HEK293T (cell line): ENCODE measurements at regions not wholly inside any gene's neighbourhood (a gene's known extent, or its start where the extent isn't known, plus 50 kb on each side); places are given as distances from the start of the nearest gene placed in this dataset.

Experiments
- ARNT ChIP-seq: fragments of 450-650 bp; IDR thresholded peaks from 2 replicates; pipeline ENCODE4 v1.6.1; 2017; ENCODE audit warnings: mild to moderate bottlenecking
- BHLHE40 ChIP-seq: fragments of 450-650 bp; IDR thresholded peaks from 2 replicates; pipeline ENCODE4 v1.6.1; 2016; ENCODE audit warnings: mild to moderate bottlenecking, moderate library complexity, borderline replicate concordance
- CTBP1 ChIP-seq: fragments of 450-650 bp; IDR thresholded peaks from 2 replicates; pipeline ENCODE4 v1.6.1; 2016; ENCODE audit warnings: borderline replicate concordance
- ELF4 ChIP-seq: fragments of 450-650 bp; IDR thresholded peaks from 2 replicates; pipeline ENCODE4 v1.6.1; 2017; ENCODE audit warnings: antibody characterized with exemption
- FOXA1 ChIP-seq: fragments of 450-650 bp; IDR thresholded peaks from 2 replicates; pipeline ENCODE4 v1.6.1; 2016; ENCODE audit warnings: mild to moderate bottlenecking
- FOXM1 ChIP-seq: fragments of 450-650 bp; IDR thresholded peaks from 2 replicates; pipeline ENCODE4 v1.6.1; 2017; ENCODE audit warnings: mild to moderate bottlenecking, borderline replicate concordance
- HDGF ChIP-seq: fragments of 450-650 bp; IDR thresholded peaks from 2 replicates; pipeline ENCODE4 v1.6.1; 2017; ENCODE audit warnings: antibody characterized with exemption, borderline replicate concordance
- L3MBTL2 ChIP-seq: fragments of 450-650 bp; conservative IDR thresholded peaks from 2 replicates; pipeline ENCODE4 v1.6.1; 2016; ENCODE audit warnings: mild to moderate bottlenecking
- LEF1 ChIP-seq: fragments of 450-650 bp; IDR thresholded peaks from 2 replicates; pipeline ENCODE4 v1.6.1; 2017; ENCODE audit warnings: mild to moderate bottlenecking, borderline replicate concordance
- NFRKB ChIP-seq: fragments of 450-650 bp; IDR thresholded peaks from 2 replicates; pipeline ENCODE4 v1.6.1; 2016; ENCODE audit warnings: mild to moderate bottlenecking, moderate library complexity
- SP1 ChIP-seq: fragments of 450-650 bp; IDR thresholded peaks from 2 replicates; pipeline ENCODE4 v1.6.1; 2017
- SUZ12 ChIP-seq: fragments of 450-650 bp; IDR thresholded peaks from 2 replicates; pipeline ENCODE4 v1.6.1; 2016; ENCODE audit warnings: mild to moderate bottlenecking
- TARDBP ChIP-seq: fragments of 450-650 bp; IDR thresholded peaks from 2 replicates; pipeline ENCODE4 v1.6.1; 2016

DNA sequence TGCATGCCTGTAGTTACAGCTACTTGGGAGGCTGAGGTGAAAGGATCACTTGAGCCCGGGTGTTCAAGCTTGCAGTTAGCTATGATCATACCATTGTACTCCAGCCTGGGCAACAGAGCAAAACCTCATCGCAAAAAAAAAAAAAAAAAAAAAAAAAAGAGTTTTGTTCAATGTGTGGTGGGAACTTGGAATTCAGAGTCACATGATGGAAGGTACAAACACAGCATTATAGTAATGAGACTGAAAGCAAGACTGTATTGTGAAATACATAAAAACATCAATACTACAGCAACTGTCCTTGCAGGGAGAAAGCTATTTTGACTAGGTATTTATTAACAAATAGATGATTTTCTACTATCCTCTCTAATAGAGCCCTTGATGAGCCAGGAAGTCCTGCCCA lies 393.2 kb downstream of the DLEU7 start:
- no peak for TF ChIP-seq FOXA1
- TF ChIP-seq FOXM1, result no peak
- TF ChIP-seq SP1, result no peak
- no peak for TF ChIP-seq ARNT
- no peak for TF ChIP-seq HDGF
- no peak for TF ChIP-seq SUZ12
- TF ChIP-seq NFRKB, result no peak
- no peak for TF ChIP-seq BHLHE40
- TF ChIP-seq LEF1, result no peak
- no peak for TF ChIP-seq ELF4
- no peak for TF ChIP-seq TARDBP
- TF ChIP-seq CTBP1, result no peak
- TF ChIP-seq L3MBTL2, result no peak
